ENCODE measurements at regions not wholly inside any gene's neighbourhood (a gene's known extent, or its start where the extent isn't known, plus 50 kb on each side); places are given as distances from the start of the nearest gene placed in this dataset.

GRCh38 chr2:128490321-128490720, 171.7 kb upstream of the HS6ST1 start:
- Histone ChIP-seq H3K36me3 (ENCODE audit: low read length) (no peaks in the 10 kb centered on the region), H3K4me3 (ENCODE audit: insufficient read depth, low read length, poor library complexity, severe bottlenecking) (no peak overlapping the region), H3F3A (ENCODE audit: insufficient read depth) (no peaks in the 10 kb centered on the region), H3K4me2 (ENCODE audit: low read depth, low read length, poor library complexity, severe bottlenecking) (no peak overlapping the region), H4K20me1 (ENCODE audit: low read depth, low read length) (no peaks in the 10 kb centered on the region), H3K9me2 (replicated peaks; ENCODE audit: insufficient read depth, low read length) (no peaks in the 10 kb centered on the region), H3K9me3 (ENCODE audit: insufficient read depth, low read length) (no peaks in the 10 kb centered on the region), H3K9ac (ENCODE audit: low read length) (no peak overlapping the region), H3K27ac (ENCODE audit: low read depth, low read length) (no peak overlapping the region), H3K79me2 (ENCODE audit: insufficient read depth, low read length) (no peaks in the 10 kb centered on the region), H2AFZ (ENCODE audit: low read depth, low read length, severe bottlenecking) (no peak overlapping the region), H3K27me3 (ENCODE audit: low read length) (no peaks in the 10 kb centered on the region)
- no peak for TF ChIP-seq CTCF (IDR thresholded peaks at IDR 0.05; ENCODE audit: insufficient read depth, low read length, poor library complexity, severe bottlenecking)
- TF ChIP-seq EZH2phosphoT487 (conservative IDR thresholded peaks at IDR 0.05; ENCODE audit: low read length), result no peak

GRCh38 chr2:128490881-128491691, 172.4 kb upstream of the HS6ST1 start:
- no peak for TF ChIP-seq EZH2phosphoT487 (conservative IDR thresholded peaks at IDR 0.05; ENCODE audit: low read length)
- TF ChIP-seq CTCF (IDR thresholded peaks at IDR 0.05; ENCODE audit: insufficient read depth, low read length, poor library complexity, severe bottlenecking), result no peak
- Histone ChIP-seq H3K4me2 (ENCODE audit: low read depth, low read length, poor library complexity, severe bottlenecking) (no peak overlapping the region), H3F3A (ENCODE audit: insufficient read depth) (no peaks in the 10 kb centered on the region), H3K4me3 (ENCODE audit: insufficient read depth, low read length, poor library complexity, severe bottlenecking) (no peak overlapping the region), H4K20me1 (ENCODE audit: low read depth, low read length) (no peaks in the 10 kb centered on the region), H3K79me2 (ENCODE audit: insufficient read depth, low read length) (no peaks in the 10 kb centered on the region), H2AFZ (ENCODE audit: low read depth, low read length, severe bottlenecking) (no peak overlapping the region), H3K9me2 (replicated peaks; ENCODE audit: insufficient read depth, low read length) (no peaks in the 10 kb centered on the region), H3K9me3 (ENCODE audit: insufficient read depth, low read length) (no peaks in the 10 kb centered on the region), H3K27ac (ENCODE audit: low read depth, low read length) (no peak overlapping the region), H3K9ac (ENCODE audit: low read length) (no peak overlapping the region), H3K36me3 (ENCODE audit: low read length) (no peaks in the 10 kb centered on the region), H3K27me3 (ENCODE audit: low read length) (no peaks in the 10 kb centered on the region)

- H3K27me3 ChIP-seq (ENCODE audit: low read length), result no peaks in the 10 kb centered on the region
- no peak overlapping the region for H3K27ac ChIP-seq (ENCODE audit: low read depth, low read length)
- no peaks in the 10 kb centered on the region for H3F3A ChIP-seq (ENCODE audit: insufficient read depth)
- no peak overlapping the region for H3K9ac ChIP-seq (ENCODE audit: low read length)
- H3K4me3 ChIP-seq (ENCODE audit: insufficient read depth, low read length, poor library complexity, severe bottlenecking), result no peak overlapping the region
- H3K79me2 ChIP-seq (ENCODE audit: insufficient read depth, low read length), result no peaks in the 10 kb centered on the region
- H3K9me2 ChIP-seq (replicated peaks; ENCODE audit: insufficient read depth, low read length), result no peaks in the 10 kb centered on the region
- no peak overlapping the region for H3K4me2 ChIP-seq (ENCODE audit: low read depth, low read length, poor library complexity, severe bottlenecking)
- H3K36me3 ChIP-seq (ENCODE audit: low read length), result no peaks in the 10 kb centered on the region
- H4K20me1 ChIP-seq (ENCODE audit: low read depth, low read length), result no peaks in the 10 kb centered on the region
- H3K9me3 ChIP-seq (ENCODE audit: insufficient read depth, low read length), result no peaks in the 10 kb centered on the region
- TF ChIP-seq CTCF (IDR thresholded peaks at IDR 0.05; ENCODE audit: insufficient read depth, low read length, poor library complexity, severe bottlenecking) (no peak), EZH2phosphoT487 (conservative IDR thresholded peaks at IDR 0.05; ENCODE audit: low read length) (no peak)
- H2AFZ ChIP-seq (ENCODE audit: low read depth, low read length, severe bottlenecking), result no peak overlapping the region
Observed at GRCh38 chr2:128491692-128492244, 173.1 kb upstream of the HS6ST1 start.
